GM12801 (cell line): ENCODE measurements at regions not wholly inside any gene's neighbourhood (a gene's known extent, or its start where the extent isn't known, plus 50 kb on each side); places are given as distances from the start of the nearest gene placed in this dataset.

Source experiments
- CTCF ChIP-seq: IDR thresholded peaks from one replicate; pipeline ENCODE4 v1.5.1; 2011; ENCODE audit warnings: control low read depth; ENCODE audit not compliant: insufficient read length; ENCODE audit errors: extremely low read depth

GRCh38 chr5:158465086-158465972 lies 606.4 kb upstream of the CLINT1 start:
- TF ChIP-seq CTCF: no peak

DNA sequence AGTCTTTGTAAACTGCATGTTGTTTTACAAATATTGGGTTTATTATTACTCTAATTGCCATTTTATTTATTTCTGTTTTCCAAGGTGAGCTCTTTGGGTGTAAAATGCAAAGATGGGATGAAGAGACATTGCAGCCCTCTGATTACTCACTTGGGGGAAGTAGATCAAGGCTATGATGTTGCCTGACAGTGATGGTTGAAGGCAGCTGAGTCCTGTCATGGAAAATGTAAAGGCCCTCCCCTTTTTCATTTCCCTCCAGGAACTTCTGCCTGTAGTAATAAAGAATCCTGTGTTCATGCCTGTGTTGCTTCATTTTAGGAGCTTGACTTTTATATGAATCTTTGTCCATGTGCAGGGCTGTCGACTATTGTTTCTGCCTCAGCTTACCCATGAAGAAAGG lies 605.4 kb upstream of the CLINT1 start:
- TF ChIP-seq CTCF: no peak

DNA sequence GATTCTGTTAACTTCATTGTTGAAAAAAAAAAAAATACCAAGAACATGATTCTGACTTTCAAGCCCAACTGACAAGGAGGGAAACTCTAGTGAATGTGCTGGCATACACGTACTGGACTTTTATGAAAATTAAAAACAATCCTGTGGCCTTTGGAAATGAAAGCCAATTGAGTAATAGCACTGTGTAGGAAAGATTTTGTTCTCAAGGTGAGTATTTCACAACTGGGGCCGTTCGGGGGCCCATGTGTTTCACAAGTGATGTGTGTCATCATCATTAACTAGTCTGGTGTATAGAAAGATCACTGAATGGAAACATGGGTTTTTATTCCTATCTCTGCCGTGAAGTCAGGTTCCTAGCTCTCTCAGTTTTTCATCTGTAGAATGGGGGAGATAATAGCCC lies 605.0 kb upstream of the CLINT1 start:
- TF ChIP-seq CTCF: no peak

DNA sequence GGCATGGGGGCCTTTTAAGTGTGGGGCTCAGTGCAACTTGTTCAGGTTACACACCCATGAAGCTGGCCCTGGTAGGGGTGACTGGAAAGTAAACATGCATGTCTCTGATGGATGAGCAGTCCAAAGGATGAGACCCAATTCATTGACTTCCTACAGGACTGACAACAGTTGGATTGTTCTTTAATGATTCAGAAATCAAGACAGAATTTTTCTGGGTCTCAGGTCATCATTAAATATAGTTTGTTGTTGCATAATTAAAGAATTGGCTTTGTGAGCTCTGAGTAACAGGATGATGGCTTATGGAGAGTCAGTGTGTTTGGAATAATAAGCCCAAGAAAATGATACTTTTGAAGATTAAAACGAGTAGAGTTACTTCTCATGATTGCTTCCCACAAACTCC lies 604.2 kb upstream of the CLINT1 start:
- TF ChIP-seq CTCF: no peak

- no peak for TF ChIP-seq CTCF
These were observed 603.6 kb upstream of the CLINT1 start for GRCh38 chr5:158462349-158463114.

GRCh38 chr5:158461240-158461854 lies 602.4 kb upstream of the CLINT1 start:
- TF ChIP-seq CTCF: no peak

GRCh38 chr5:158458086-158458485 lies 599.1 kb upstream of the CLINT1 start:
- TF ChIP-seq CTCF: no peak
